Activated naive CD4-positive, alpha-beta T cell treated with anti-CD3 and anti-CD28 coated beads for 36 hours (primary cell): ENCODE measurements at regions not wholly inside any gene's neighbourhood (a gene's known extent, or its start where the extent isn't known, plus 50 kb on each side); places are given as distances from the start of the nearest gene placed in this dataset.

Source experiments
- CTCF ChIA-PET: fragments of 350-600 bp; sonication (Branson Sonifier 250); formaldehyde crosslinking; loops from one replicate; lab custom pipeline; 2021; ENCODE audit warnings: antibody characterized with exemption; lab: Charles Lee
- DNase-seq: peaks from one replicate; pipeline ENCODE4 v3.0.0-alpha.2; 2020
- H3K27ac Mint-ChIP-seq: one replicate; pipeline ENCODE4 v1.8.0; 2021; ENCODE audit warnings: mild to moderate bottlenecking, mixed read lengths
- H3K27me3 Mint-ChIP-seq: one replicate; pipeline ENCODE4 v1.8.0; 2021; ENCODE audit warnings: low read depth, mixed read lengths
- H3K36me3 Mint-ChIP-seq: one replicate; pipeline ENCODE4 v1.8.0; 2021; ENCODE audit warnings: low read depth, mixed read lengths
- H3K4me1 Mint-ChIP-seq: one replicate; pipeline ENCODE4 v1.8.0; 2021; ENCODE audit warnings: low read depth, mixed read lengths
- H3K4me3 Mint-ChIP-seq: one replicate; pipeline ENCODE4 v1.8.0; 2021; ENCODE audit warnings: mild to moderate bottlenecking, moderate library complexity, mixed read lengths
- H3K9me3 Mint-ChIP-seq: one replicate; pipeline ENCODE4 v1.8.0; 2021; ENCODE audit warnings: mixed read lengths
- intact Hi-C: fragments of 100-400 bp; cut with micrococcal nuclease; formaldehyde crosslinking; loops from one replicate; pipeline ENCODE4 v1.15.1; 2023

GRCh38 chr11:44407211-44407996, 97.5 kb upstream of the ALX4 start:
- CTCF ChIA-PET, result no interaction called here
- Mint-ChIP-seq H3K4me3 (no peak overlapping the region), H3K36me3 (no peaks in the 10 kb centered on the region), H3K27me3 (peaks cover 11% of the 10 kb centered on the region), H3K27ac (no peak overlapping the region), H3K9me3 (peaks cover 2% of the 10 kb centered on the region), H3K4me1 (no peaks in the 10 kb centered on the region)
- DNase-seq, result no peak
- intact Hi-C loops, result no loop called here

GRCh38 chr11:44408141-44408540, 98.2 kb upstream of the ALX4 start:
- intact Hi-C loops, result no loop called here
- no peak for DNase-seq
- Mint-ChIP-seq H3K4me3 (no peak overlapping the region), H3K27me3 (peaks cover 11% of the 10 kb centered on the region), H3K36me3 (no peaks in the 10 kb centered on the region), H3K27ac (no peak overlapping the region), H3K9me3 (peaks cover 2% of the 10 kb centered on the region), H3K4me1 (no peaks in the 10 kb centered on the region)
- CTCF ChIA-PET, result no interaction called here

- no peaks in the 10 kb centered on the region for H3K36me3 Mint-ChIP-seq
- peaks cover 2% of the 10 kb centered on the region for H3K9me3 Mint-ChIP-seq
- DNase-seq, result no peak
- H3K27me3 Mint-ChIP-seq, result peaks cover 11% of the 10 kb centered on the region
- H3K4me3 Mint-ChIP-seq, result no peak overlapping the region
- no peak overlapping the region for H3K27ac Mint-ChIP-seq
- CTCF ChIA-PET, result no interaction called here
- H3K4me1 Mint-ChIP-seq, result no peaks in the 10 kb centered on the region
- intact Hi-C loops, result no loop called here
Measured at GRCh38 chr11:44408711-44409470, 99.0 kb upstream of the ALX4 start.

DNA sequence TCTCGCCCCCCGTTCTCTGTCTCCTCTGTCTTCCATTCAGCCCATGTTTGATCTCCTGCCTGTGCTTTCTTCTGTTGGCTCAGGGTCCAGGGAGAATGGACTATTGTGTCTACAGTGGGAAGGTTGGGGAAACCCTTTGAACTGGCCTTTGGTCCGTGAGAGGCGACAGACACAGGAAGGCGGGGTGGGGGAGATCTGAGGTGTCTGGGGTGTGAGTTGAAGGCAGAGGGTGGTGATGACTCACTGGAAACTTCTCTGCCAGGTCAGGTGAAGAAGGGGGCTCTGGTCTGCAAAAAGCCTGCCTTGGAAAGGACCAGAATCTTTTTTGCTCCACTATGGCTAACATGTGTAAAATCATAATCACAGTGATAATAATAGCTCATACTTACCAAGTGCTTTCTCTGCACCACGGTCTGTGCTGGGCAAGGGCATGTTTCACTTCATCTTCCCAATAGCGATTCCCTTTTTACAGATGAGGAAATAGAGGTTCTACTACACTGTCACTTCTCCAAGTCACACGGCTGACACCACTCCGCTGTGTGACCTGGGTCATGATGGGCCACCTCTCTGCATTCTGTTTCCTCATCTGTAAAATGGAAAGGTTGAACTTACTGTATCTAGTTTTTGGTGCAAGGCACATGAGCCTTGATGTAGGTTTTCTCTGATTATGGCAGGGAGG, 99.8 kb upstream of the ALX4 start:
- DNase-seq, result no peak
- Mint-ChIP-seq H3K4me3 (no peak overlapping the region), H3K27me3 (peaks cover 14% of the 10 kb centered on the region), H3K4me1 (no peaks in the 10 kb centered on the region), H3K27ac (no peak overlapping the region), H3K9me3 (peaks cover 2% of the 10 kb centered on the region), H3K36me3 (no peaks in the 10 kb centered on the region)
- intact Hi-C loops, result no loop called here
- CTCF ChIA-PET, result no interaction called here

- no peak overlapping the region for H3K4me3 Mint-ChIP-seq
- no peaks in the 10 kb centered on the region for H3K4me1 Mint-ChIP-seq
- CTCF ChIA-PET, result interaction anchor here (0.6 kb wide), 1 partner anchor 131 kb away, joined by 5 read pairs; no protein-coding TSS in a partner anchor
- H3K27me3 Mint-ChIP-seq, result peaks cover 10% of the 10 kb centered on the region
- no peak for DNase-seq
- intact Hi-C loops, result no loop called here
- H3K9me3 Mint-ChIP-seq, result peaks cover 2% of the 10 kb centered on the region
- H3K27ac Mint-ChIP-seq, result no peak overlapping the region
- no peaks in the 10 kb centered on the region for H3K36me3 Mint-ChIP-seq
Measured at GRCh38 chr11:44416776-44417175, 106.8 kb upstream of the ALX4 start.

GRCh38 chr11:44417731-44418455, 108.0 kb upstream of the ALX4 start:
- H3K27me3 Mint-ChIP-seq, result peaks cover 13% of the 10 kb centered on the region
- no peak overlapping the region for H3K27ac Mint-ChIP-seq
- no peaks in the 10 kb centered on the region for H3K4me1 Mint-ChIP-seq
- intact Hi-C loops, result no loop called here
- CTCF ChIA-PET, result interaction anchor here (0.6 kb wide), 1 partner anchor 131 kb away, joined by 4 read pairs; no protein-coding TSS in a partner anchor
- no peak overlapping the region for H3K4me3 Mint-ChIP-seq
- H3K36me3 Mint-ChIP-seq, result no peaks in the 10 kb centered on the region
- no peaks in the 10 kb centered on the region for H3K9me3 Mint-ChIP-seq
- no peak for DNase-seq

DNA sequence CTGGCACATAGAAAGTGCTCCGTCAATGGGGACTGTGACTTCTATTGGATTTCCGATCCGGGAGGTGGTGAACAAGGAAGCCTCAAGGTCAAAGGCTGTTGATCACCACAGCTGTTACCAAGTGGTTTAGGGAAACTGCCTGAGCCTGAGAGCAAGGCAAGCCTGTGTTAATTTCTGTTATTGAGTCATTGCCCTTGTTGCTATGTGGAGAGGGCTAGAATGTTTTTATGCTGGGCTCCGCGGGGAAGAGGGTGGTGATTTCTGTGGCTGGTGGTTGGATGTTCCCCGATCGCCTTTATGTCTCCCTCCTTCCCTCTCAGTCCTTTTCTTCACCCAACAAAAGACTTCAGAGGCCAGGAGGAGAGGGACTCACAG, 108.5 kb upstream of the ALX4 start:
- H3K36me3 Mint-ChIP-seq, result no peaks in the 10 kb centered on the region
- H3K27me3 Mint-ChIP-seq, result peaks cover 13% of the 10 kb centered on the region
- CTCF ChIA-PET, result interaction anchor here (0.6 kb wide), 1 partner anchor 132 kb away, joined by 4 read pairs; no protein-coding TSS in a partner anchor
- H3K4me1 Mint-ChIP-seq, result no peaks in the 10 kb centered on the region
- no peak for DNase-seq
- H3K27ac Mint-ChIP-seq, result no peak overlapping the region
- intact Hi-C loops, result no loop called here
- no peak overlapping the region for H3K4me3 Mint-ChIP-seq
- no peaks in the 10 kb centered on the region for H3K9me3 Mint-ChIP-seq

- H3K4me1 Mint-ChIP-seq, result no peaks in the 10 kb centered on the region
- no peak overlapping the region for H3K4me3 Mint-ChIP-seq
- H3K36me3 Mint-ChIP-seq, result no peaks in the 10 kb centered on the region
- no peak for DNase-seq
- intact Hi-C loops, result no loop called here
- no peaks in the 10 kb centered on the region for H3K9me3 Mint-ChIP-seq
- peaks cover 15% of the 10 kb centered on the region for H3K27me3 Mint-ChIP-seq
- H3K27ac Mint-ChIP-seq, result no peak overlapping the region
- CTCF ChIA-PET, result no interaction called here
Measured at GRCh38 chr11:44421090-44421675, 111.2 kb upstream of the ALX4 start.

DNA sequence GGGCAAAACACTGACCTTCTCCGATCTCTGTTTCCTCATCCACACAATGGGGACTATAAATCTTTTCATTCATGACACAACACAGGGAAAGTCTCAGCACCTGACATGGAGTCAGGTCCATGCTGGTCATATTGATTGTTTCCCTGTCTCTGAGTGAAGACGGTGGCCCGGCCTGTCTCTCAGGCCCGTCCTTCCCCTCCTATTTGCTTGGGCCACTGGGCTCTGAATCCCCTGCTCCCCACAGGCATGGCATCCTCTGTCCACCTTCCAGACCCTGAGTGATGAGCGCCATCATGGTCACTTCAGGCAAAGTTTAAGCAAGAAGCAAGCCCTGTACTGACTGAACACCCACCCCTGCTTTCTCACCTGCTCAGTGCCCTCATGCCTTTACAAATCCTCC, 113.3 kb upstream of the ALX4 start:
- H3K4me3 Mint-ChIP-seq, result no peak overlapping the region
- no peaks in the 10 kb centered on the region for H3K4me1 Mint-ChIP-seq
- CTCF ChIA-PET, result no interaction called here
- intact Hi-C loops, result no loop called here
- DNase-seq, result no peak
- no peak overlapping the region for H3K27ac Mint-ChIP-seq
- H3K27me3 Mint-ChIP-seq, result peaks cover 22% of the 10 kb centered on the region
- H3K36me3 Mint-ChIP-seq, result no peaks in the 10 kb centered on the region
- H3K9me3 Mint-ChIP-seq, result no peaks in the 10 kb centered on the region

DNA sequence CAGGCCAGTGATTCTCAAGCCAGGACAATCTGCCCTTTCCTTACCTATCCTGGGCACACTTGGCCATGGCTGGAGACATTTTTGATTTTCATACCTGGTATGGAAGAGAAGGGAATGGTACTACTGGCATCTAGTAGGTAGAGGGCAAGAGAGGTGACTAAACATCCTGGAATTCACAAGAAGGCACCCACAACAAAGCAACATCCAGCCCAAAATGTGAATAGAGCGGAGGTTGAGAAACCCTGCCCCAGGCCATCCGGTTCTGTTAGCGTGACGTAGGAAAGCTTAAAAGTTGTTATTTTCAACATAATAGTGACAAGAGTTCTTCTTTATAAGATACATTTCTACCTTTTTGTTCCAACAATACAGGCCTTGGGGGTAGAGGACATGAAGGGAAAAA, 114.9 kb upstream of the ALX4 start:
- Mint-ChIP-seq H3K9me3 (no peaks in the 10 kb centered on the region), H3K36me3 (no peaks in the 10 kb centered on the region), H3K27ac (no peak overlapping the region), H3K27me3 (peaks cover 22% of the 10 kb centered on the region), H3K4me3 (no peak overlapping the region), H3K4me1 (no peaks in the 10 kb centered on the region)
- CTCF ChIA-PET, result no interaction called here
- DNase-seq, result no peak
- intact Hi-C loops, result no loop called here

DNA sequence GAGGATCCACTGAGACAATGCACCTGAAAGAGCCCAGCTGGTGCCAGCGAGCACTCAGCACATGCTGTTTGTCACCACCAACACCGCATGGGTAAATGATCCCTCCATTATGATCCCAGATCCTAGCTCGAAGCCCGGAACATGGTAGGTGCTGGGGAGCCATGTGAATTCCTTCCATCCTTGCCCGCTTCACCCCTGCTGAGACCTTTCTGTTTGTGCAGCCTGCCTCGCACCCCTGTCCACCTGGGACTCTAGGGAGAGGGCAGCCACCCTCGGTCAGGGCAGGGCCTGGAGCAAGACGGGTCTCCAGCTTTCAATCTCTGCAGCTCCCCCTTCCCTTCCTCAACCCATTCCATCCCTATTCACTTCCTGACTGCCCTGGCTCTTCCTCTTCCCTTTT, 116.2 kb upstream of the ALX4 start:
- no peaks in the 10 kb centered on the region for H3K9me3 Mint-ChIP-seq
- no peak overlapping the region for H3K27ac Mint-ChIP-seq
- H3K4me3 Mint-ChIP-seq, result no peak overlapping the region
- no peak for DNase-seq
- H3K4me1 Mint-ChIP-seq, result no peaks in the 10 kb centered on the region
- intact Hi-C loops, result no loop called here
- H3K27me3 Mint-ChIP-seq, result peaks cover 23% of the 10 kb centered on the region
- H3K36me3 Mint-ChIP-seq, result no peaks in the 10 kb centered on the region
- CTCF ChIA-PET, result no interaction called here

- Mint-ChIP-seq H3K4me3 (no peak overlapping the region), H3K9me3 (no peaks in the 10 kb centered on the region), H3K27me3 (peaks cover 24% of the 10 kb centered on the region), H3K36me3 (no peaks in the 10 kb centered on the region), H3K4me1 (no peaks in the 10 kb centered on the region), H3K27ac (no peak overlapping the region)
- intact Hi-C loops, result no loop called here
- CTCF ChIA-PET, result interaction anchor here (0.7 kb wide), 1 partner anchor 107 kb away, joined by 3 read pairs; no protein-coding TSS in a partner anchor
- no peak for DNase-seq
Measured at GRCh38 chr11:44426958-44427357, 117.0 kb upstream of the ALX4 start.
